Hepatocyte (in vitro differentiated cells): ENCODE measurements at regions not wholly inside any gene's neighbourhood (a gene's known extent, or its start where the extent isn't known, plus 50 kb on each side); places are given as distances from the start of the nearest gene placed in this dataset.

Experiments used
- DNase-seq: peaks from one replicate; pipeline ENCODE4 v3.0.0-alpha.2; 2016; ENCODE audit warnings: low spot score
- H2AFZ ChIP-seq: fragments of 200-600 bp; sonication (generic); 2 replicates; pipeline ENCODE4 v1.6.0; 2016; ENCODE audit warnings: antibody characterized with exemption, mild to moderate bottlenecking
- H3K27ac ChIP-seq: fragments of 200-600 bp; sonication (generic); 2 replicates; pipeline ENCODE4 v1.5.1; 2016; ENCODE audit warnings: mild to moderate bottlenecking
- H3K27me3 ChIP-seq: fragments of 200-600 bp; sonication (generic); 2 replicates; pipeline ENCODE4 v1.6.1; 2016
- H3K36me3 ChIP-seq: fragments of 200-600 bp; sonication (generic); replicated peaks from 2 replicates; pipeline ENCODE4 v1.5.1; 2016; ENCODE audit warnings: low read depth; ENCODE audit not compliant: insufficient read depth
- H3K4me1 ChIP-seq: fragments of 200-600 bp; sonication (generic); 2 replicates; pipeline ENCODE4 v1.5.1; 2016; ENCODE audit warnings: mild to moderate bottlenecking, moderate library complexity; ENCODE audit not compliant: insufficient read depth
- H3K4me2 ChIP-seq: fragments of 200-600 bp; sonication (generic); 2 replicates; pipeline ENCODE4 v1.6.0; 2016
- H3K4me3 ChIP-seq: fragments of 200-600 bp; sonication (generic); 2 replicates; pipeline ENCODE4 v1.5.1; 2016; ENCODE audit warnings: mild to moderate bottlenecking
- H3K79me2 ChIP-seq: fragments of 200-600 bp; sonication (generic); 2 replicates; pipeline ENCODE4 v1.6.0; 2017; ENCODE audit warnings: mild to moderate bottlenecking
- H3K9me2 ChIP-seq: fragments of 200-600 bp; sonication (generic); replicated peaks from 2 replicates; pipeline ENCODE4 v1.6.0; 2017; ENCODE audit warnings: mild to moderate bottlenecking; ENCODE audit not compliant: insufficient read depth
- H3K9me3 ChIP-seq: fragments of 200-600 bp; sonication (generic); 2 replicates; pipeline ENCODE4 v1.5.1; 2016; ENCODE audit warnings: low read depth, mild to moderate bottlenecking
- H4K20me1 ChIP-seq: fragments of 200-600 bp; sonication (generic); 2 replicates; pipeline ENCODE4 v1.6.0; 2016; ENCODE audit warnings: mild to moderate bottlenecking; ENCODE audit not compliant: insufficient read depth, poor library complexity, severe bottlenecking
- EZH2 ChIP-seq: fragments of 200-600 bp; sonication (generic); IDR thresholded peaks from 2 replicates; pipeline ENCODE4 v1.6.1; 2016; ENCODE audit warnings: antibody characterized with exemption, mild to moderate bottlenecking, borderline replicate concordance
- EZH2phosphoT487 ChIP-seq: fragments of 200-600 bp; sonication (generic); IDR thresholded peaks from one replicate; pipeline ENCODE4 v1.6.1; 2018; ENCODE audit warnings: antibody characterized with exemption, mild to moderate bottlenecking, low read depth, moderate library complexity; ENCODE audit not compliant: unreplicated experiment, severe bottlenecking
- WGBS: methylation state at CpG from one replicate; pipeline ENCODE4 v1.1.6; 2016; ENCODE audit warnings: low lambda C conversion rate; ENCODE audit errors: missing lambda C conversion rate; 5-methylcytosine and 5-hydroxymethylcytosine counted together
- TF ChIP-seq, protein P1 (sequence below): fragments of 200-600 bp; sonication (generic); IDR thresholded peaks from 2 replicates; pipeline ENCODE4 v1.5.1; 2016; ENCODE audit warnings: antibody characterized with exemption, mild to moderate bottlenecking; ENCODE audit not compliant: poor library complexity

DNA sequence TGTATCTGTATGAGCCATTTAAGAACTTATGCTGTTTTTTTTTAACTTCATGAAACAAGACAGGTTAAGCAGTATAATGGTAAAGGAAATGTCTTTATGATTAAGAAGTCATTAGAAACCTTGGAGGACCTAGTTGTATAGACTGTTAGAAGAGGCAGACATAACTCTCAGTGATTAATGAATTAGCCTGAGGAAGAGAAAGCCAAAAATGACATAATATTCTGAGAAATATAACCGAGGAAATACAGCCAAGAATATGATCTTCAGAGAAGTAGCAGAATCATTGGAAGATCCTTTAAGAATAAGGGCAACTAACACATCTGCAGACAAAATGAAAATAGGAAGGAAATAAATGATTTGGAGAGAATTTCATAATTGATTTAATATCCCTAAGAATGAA lies 738.1 kb upstream of the NCAM2 start:
- Histone ChIP-seq H3K27ac (no peak overlapping the region), H3K27me3 (no peaks in the 10 kb centered on the region), H3K79me2 (no peaks in the 10 kb centered on the region), H3K4me3 (no peak overlapping the region), H4K20me1 (no peaks in the 10 kb centered on the region), H3K9me2 (no peaks in the 10 kb centered on the region), H2AFZ (no peak overlapping the region), H3K9me3 (no peaks in the 10 kb centered on the region), H3K4me1 (no peaks in the 10 kb centered on the region), H3K4me2 (no peak overlapping the region), H3K36me3 (no peaks in the 10 kb centered on the region)
- TF ChIP-seq EZH2, result no peak
- TF ChIP-seq, protein P1, sequence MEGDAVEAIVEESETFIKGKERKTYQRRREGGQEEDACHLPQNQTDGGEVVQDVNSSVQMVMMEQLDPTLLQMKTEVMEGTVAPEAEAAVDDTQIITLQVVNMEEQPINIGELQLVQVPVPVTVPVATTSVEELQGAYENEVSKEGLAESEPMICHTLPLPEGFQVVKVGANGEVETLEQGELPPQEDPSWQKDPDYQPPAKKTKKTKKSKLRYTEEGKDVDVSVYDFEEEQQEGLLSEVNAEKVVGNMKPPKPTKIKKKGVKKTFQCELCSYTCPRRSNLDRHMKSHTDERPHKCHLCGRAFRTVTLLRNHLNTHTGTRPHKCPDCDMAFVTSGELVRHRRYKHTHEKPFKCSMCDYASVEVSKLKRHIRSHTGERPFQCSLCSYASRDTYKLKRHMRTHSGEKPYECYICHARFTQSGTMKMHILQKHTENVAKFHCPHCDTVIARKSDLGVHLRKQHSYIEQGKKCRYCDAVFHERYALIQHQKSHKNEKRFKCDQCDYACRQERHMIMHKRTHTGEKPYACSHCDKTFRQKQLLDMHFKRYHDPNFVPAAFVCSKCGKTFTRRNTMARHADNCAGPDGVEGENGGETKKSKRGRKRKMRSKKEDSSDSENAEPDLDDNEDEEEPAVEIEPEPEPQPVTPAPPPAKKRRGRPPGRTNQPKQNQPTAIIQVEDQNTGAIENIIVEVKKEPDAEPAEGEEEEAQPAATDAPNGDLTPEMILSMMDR, result no peak
- TF ChIP-seq EZH2phosphoT487, result no peak
- DNase-seq, result no peak
- 91% methylated on average over 1 of the region's 1 CpG for WGBS

DNA sequence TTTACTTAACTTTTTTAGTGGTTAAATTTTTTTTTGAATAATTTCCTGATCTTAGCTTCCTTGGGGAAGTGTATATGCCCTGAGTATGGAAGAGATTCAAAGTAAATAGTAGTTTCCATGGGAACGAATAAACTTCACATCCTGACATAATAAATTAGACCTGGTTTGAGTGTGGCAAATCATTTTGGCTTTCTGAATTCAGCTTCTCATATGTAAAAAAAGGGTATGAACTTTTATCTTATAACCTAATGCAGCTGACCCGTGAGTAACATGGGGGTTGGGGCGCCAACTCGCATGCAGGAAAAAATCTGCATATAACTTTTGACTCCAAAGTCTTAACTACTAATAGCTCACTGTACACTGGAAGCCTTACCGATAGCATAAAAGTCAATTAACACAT lies 736.8 kb upstream of the NCAM2 start:
- WGBS, result 95% methylated on average over 5 of the region's 5 CpGs
- Histone ChIP-seq H3K9me2 (no peaks in the 10 kb centered on the region), H3K4me3 (no peak overlapping the region), H3K4me1 (no peaks in the 10 kb centered on the region), H3K27me3 (no peaks in the 10 kb centered on the region), H3K27ac (no peak overlapping the region), H3K9me3 (no peaks in the 10 kb centered on the region), H3K4me2 (no peak overlapping the region), H3K36me3 (no peaks in the 10 kb centered on the region), H4K20me1 (no peaks in the 10 kb centered on the region), H3K79me2 (no peaks in the 10 kb centered on the region), H2AFZ (no peak overlapping the region)
- no peak for TF ChIP-seq EZH2phosphoT487
- TF ChIP-seq EZH2, result no peak
- TF ChIP-seq, protein P1, result no peak
- no peak for DNase-seq

DNA sequence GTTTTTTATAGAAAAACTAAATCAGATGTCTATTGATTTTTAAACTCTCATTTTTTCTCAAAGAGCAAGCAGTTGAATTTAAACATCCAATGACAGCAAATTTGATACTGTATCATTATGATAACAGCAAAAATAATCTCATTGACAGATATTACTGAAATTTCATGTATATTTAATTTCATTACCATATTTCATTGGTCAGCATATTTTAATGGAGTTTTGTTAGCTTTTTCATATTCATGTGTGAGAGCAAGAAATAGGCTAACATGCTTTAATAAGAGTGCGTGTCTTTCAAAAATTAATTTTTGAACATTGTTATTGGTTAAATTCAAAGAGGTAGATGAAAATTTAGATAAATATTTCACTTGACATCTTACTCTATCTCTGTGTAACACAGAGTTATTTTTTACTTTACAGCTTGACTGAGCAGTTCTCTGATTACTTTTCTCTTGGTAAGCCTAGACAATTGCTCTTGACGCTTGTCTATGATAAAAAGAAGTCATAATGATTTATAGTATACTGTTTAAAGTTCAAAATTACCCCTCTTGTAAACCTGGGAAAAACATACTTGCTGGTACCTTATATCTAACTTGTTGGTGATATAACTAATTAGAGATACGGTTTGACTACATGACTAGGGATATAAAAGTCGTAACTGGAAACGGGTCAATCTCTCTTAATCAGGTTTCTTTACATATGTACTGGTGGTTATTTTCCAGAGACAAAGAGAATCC lies 732.3 kb upstream of the NCAM2 start:
- Histone ChIP-seq H3K4me3 (no peak overlapping the region), H3K27ac (no peak overlapping the region), H3K36me3 (no peaks in the 10 kb centered on the region), H3K27me3 (no peaks in the 10 kb centered on the region), H3K4me2 (no peak overlapping the region), H4K20me1 (no peaks in the 10 kb centered on the region), H2AFZ (no peak overlapping the region), H3K4me1 (no peaks in the 10 kb centered on the region), H3K9me3 (no peaks in the 10 kb centered on the region), H3K79me2 (no peaks in the 10 kb centered on the region), H3K9me2 (no peaks in the 10 kb centered on the region)
- WGBS, result 68% methylated on average over 5 of the region's 5 CpGs
- DNase-seq, result peak; percentile 6
- TF ChIP-seq, protein P1, result no peak
- TF ChIP-seq EZH2, result no peak

DNA sequence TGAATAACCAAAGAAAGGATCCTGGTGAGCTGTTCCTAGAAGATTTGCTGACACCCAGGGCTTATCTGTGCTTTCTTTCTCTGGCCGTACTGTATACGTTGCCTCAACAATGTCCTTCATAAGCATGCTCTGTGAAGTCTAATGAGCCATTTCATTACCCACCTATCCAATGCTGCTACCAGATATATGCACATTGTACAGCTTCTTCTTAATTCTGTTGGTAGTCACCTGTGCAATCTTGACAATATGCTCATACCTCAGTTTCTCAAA lies 731.8 kb upstream of the NCAM2 start:
- H4K20me1 ChIP-seq, result no peaks in the 10 kb centered on the region
- H3K27me3 ChIP-seq, result no peaks in the 10 kb centered on the region
- no peaks in the 10 kb centered on the region for H3K79me2 ChIP-seq
- no peaks in the 10 kb centered on the region for H3K9me3 ChIP-seq
- no peak for TF ChIP-seq EZH2phosphoT487
- no peak for TF ChIP-seq EZH2
- TF ChIP-seq, protein P1, result no peak
- H3K27ac ChIP-seq, result no peak overlapping the region
- no peak overlapping the region for H2AFZ ChIP-seq
- H3K9me2 ChIP-seq, result no peaks in the 10 kb centered on the region
- DNase-seq, result no peak
- H3K4me3 ChIP-seq, result no peak overlapping the region
- 67% methylated on average over 2 of the region's 2 CpGs for WGBS
- H3K36me3 ChIP-seq, result no peaks in the 10 kb centered on the region
- H3K4me2 ChIP-seq, result no peak overlapping the region
- H3K4me1 ChIP-seq, result no peaks in the 10 kb centered on the region
